Kidney tubule cell (primary cell): ENCODE measurements at regions not wholly inside any gene's neighbourhood (a gene's known extent, or its start where the extent isn't known, plus 50 kb on each side); places are given as distances from the start of the nearest gene placed in this dataset.
A peak's percentile ranks its signal among the peaks of the same experiment; 100 is the strongest.
"Not testable (repeated sequence)": the region's sequence is repeated elsewhere in the genome, so short reads cannot be mapped to it uniquely, and the experiment has no call there.

Source experiments
- DNase-seq: peaks from one replicate; pipeline ENCODE4 v3.0.0-alpha.2; 2018; ENCODE audit warnings: low spot score

DNA sequence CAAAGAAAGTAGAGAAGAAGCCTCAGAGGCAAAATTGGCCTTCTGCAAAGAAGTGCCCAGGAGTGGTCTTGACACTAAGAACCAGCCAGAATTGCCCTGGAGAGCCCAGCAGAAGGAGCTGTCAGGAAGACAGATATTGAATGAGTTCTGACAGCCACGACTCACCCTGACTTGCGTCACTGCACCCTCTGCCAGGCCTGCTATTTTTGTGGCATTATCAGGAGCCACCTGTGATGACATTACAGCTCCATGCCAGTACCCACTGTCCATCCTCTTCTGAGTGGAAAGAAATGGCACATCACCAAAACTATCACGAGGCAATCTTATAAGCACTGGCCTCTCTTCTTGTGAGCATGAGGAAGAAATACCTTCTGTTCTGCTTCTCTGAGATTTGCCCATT, 67.7 kb downstream of the SMIM20 start:
- peak; percentile 47 for DNase-seq

GRCh38 chr4:25982962-25983361, 68.9 kb downstream of the SMIM20 start:
- no peak for DNase-seq

DNA sequence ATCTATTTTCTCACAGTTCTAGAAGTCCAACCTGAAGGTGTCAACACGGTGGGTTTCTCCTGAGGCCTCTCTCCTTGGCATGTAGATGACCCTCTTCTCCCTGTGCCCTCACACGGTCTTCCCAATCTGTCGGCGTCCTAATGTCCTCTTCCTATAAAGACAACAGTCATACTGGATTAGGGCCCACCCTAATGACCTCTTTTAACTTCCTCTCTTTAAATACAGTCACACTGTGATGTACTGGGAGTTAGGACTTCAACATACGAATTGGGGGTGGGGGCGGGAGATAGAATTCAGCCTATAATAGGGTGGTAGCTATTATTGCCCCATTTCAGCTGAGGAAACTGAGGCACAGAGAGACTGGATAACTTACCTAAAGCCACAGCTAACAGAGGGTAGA, 70.2 kb downstream of the SMIM20 start:
- no peak for DNase-seq

GRCh38 chr4:25984796-25985195, 70.8 kb downstream of the SMIM20 start:
- DNase-seq = no peak

DNA sequence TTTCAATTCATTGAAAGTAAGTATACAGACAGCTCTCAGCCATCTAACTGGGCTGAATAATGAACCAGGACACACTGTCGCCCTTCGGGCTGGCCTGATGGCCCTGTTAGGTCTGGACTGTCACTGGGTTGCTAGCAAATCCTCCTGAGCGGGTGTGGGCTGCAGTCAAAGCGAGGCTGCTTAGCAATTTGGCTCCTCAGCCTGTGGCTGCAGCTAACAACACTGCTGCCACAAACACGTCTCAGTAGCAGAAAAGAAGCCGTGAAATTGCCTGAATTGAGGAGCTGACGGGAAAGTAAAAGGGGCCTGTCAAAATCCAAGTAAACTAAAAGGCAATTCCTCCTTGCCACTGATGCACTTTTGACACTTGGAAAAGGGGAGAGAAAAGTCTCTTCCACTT, 72.8 kb downstream of the SMIM20 start:
- DNase-seq = no peak

- no peak for DNase-seq
Observed at GRCh38 chr4:25991340-25991739, 77.3 kb downstream of the SMIM20 start.

DNA sequence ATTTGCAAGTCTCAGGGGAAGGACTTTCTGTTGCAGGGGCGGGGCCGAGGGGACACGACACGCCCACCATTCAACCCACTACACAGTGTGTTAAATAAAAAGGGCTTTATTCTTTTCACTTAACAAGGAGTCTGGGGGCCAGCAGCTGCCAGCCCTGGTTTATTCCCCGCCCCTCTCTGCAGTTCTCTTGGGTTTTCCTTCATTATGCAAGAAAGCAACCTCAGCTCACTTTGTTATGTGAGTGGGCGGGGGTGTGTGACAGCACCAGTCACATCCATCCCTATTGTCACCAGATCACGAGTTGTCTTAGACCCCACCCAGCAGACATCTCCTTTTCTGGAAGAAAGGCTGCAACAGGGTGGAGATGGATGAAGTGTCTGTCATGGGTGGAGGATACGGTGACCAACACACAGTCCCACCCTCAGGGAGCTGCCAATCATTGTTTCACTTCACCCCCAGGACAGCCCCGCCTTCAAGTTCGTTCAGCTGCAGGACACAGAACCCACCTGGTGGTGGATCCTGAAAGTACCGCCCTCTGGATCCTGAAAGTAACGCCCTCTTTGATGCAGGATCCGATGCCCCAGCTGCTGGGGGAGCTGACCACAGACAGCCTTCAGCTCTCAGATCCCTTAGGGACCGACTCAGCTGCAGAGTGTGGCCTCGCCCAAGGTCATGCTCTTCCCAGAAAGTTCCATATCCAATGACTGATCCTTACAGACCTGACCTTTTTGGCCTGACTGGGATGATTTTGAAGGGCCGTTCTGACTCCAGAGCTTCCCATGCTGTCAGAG, 79.6 kb downstream of the SMIM20 start:
- peak; percentile 26 for DNase-seq

DNA sequence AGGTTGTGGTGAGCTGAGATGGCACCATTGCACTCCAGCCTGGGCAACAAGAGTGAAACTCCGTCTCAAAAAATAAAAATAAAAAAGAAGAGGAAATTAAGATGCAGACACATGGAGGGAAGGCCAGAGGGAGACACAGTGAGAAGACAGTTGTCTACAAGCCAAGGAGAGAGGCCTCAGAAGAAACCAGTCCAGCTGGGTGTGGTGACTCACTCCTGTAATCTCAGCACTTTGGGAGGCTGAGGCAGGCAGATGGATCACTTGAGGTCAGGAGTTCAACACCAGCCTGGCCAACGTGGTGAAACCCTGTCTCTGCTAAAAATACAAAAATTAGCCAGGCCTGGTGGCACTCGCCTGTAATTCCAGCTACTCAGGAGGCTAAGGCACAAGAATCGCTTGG, 80.6 kb downstream of the SMIM20 start:
- DNase-seq = peak; percentile 20

- peak; percentile 30 for DNase-seq
Observed at GRCh38 chr4:26000274-26000950, 86.4 kb downstream of the SMIM20 start.

- DNase-seq = no peak
Observed at GRCh38 chr4:26001413-26001812, 87.4 kb downstream of the SMIM20 start.

DNA sequence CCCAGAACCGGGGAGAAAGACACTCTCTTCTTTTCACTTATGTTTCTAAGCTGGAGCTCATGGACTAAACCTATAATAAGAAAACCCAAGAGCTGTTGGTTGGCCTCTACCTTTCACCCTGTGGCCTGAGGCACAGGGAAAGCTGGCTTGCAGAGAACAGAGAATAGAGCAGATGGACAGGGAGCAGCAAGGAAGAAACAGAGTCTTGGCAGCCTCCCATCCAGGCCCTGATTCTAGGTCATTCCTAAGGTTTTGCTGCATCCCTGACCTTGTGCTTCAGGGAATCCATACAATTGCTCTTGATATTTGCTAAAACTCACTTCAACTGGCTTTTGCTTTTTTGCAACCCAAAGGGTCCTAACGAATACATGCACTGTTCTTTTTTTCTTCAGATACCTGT, 87.8 kb downstream of the SMIM20 start:
- no peak for DNase-seq

- DNase-seq = no peak
Observed at GRCh38 chr4:26003056-26003455, 89.0 kb downstream of the SMIM20 start.

GRCh38 chr4:26004290-26004689, 90.3 kb downstream of the SMIM20 start:
- DNase-seq = no peak

GRCh38 chr4:26005764-26006163, 91.7 kb downstream of the SMIM20 start:
- no peak for DNase-seq

- DNase-seq = no peak
Observed at GRCh38 chr4:26008737-26009136, 94.7 kb downstream of the SMIM20 start.

GRCh38 chr4:26009502-26009901, 95.5 kb downstream of the SMIM20 start:
- DNase-seq = no peak

DNA sequence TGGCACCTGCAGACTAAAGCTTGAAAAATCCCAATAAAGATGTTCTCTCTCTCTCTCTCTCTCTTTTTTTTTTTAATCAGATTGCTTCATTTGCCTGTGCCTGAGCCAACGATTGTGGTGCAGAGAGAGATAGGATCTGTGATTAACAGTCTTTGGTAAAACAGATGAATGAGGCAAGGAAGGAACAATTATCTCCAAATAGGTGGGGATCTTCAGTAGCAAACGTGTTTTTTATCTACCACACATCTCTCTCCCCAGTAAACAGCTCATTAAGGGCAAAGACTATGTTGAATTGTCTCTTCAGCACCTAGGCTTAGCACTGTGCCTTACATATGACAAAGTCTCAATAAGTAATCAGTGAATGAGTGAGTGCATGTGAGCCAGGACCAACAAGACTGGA, 96.3 kb downstream of the SMIM20 start:
- DNase-seq = no peak

DNA sequence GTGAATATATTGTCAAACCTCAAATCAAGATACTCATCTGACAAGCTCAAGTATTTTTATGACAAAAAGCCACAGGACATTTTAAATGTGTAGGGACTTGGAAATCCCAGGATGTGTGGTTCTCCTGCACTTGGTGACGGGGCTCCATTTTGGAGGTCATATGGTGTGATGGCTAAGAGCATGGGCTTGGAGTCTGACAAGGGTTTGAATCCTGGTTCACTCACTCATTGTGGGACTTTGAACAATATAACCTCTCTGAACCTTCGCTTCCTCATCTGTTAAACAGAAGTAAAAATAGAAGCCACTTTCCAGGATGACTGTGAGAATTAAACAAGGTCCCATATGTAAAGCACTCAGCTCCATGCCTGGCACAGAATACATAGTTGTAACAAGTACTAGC, 99.6 kb downstream of the SMIM20 start:
- no peak for DNase-seq

GRCh38 chr4:26015133-26015651, 101.2 kb downstream of the SMIM20 start:
- DNase-seq = peak; percentile 33

DNA sequence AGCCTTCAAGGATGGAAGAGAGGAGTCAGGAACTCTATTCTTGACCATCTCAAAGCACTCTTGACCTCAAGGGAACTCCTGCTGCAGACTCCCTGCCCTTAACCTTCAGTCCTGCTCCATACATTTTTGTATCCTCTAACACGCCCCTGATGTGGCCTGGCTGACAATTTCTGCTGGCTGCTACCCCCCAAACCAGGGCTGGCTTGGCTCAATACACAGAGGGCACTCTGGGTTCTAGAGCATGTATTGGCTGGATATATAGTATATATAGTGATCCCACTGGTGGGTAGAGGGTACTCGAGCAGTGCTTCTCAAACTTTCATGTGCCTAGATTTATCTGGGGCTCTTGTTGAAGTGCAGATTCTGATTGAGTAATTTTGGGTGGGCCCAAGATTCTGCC, 101.9 kb downstream of the SMIM20 start:
- DNase-seq = no peak

- no peak for DNase-seq
Observed at GRCh38 chr4:26017531-26017930, 103.5 kb downstream of the SMIM20 start.

GRCh38 chr4:26017961-26018700, 104.1 kb downstream of the SMIM20 start:
- DNase-seq = not testable (repeated sequence)
